SK-MEL-5 (cell line): ENCODE measurements at regions not wholly inside any gene's neighbourhood (a gene's known extent, or its start where the extent isn't known, plus 50 kb on each side); places are given as distances from the start of the nearest gene placed in this dataset.

Experiments used
- DNase-seq: peaks from one replicate; pipeline ENCODE4 v3.0.0-alpha.2; 2016; ENCODE audit warnings: low read depth, low spot score
- in situ Hi-C: cut with HindIII; loops from 2 replicates; pipeline ENCODE4 v1.10.0; 2016; ENCODE audit warnings: low sequenced_read_pairs, high pct_unique_total_duplicates, low pct_unique_long_range_greater_than_20kb

- DNase-seq = no peak
- in situ Hi-C loops = no loop called here
These were observed 352.4 kb downstream of the IRX2 start for GRCh38 chr5:2399096-2399495.

GRCh38 chr5:2393556-2393955 is 357.9 kb downstream of the IRX2 start:
- in situ Hi-C loops = no loop called here
- no peak for DNase-seq

GRCh38 chr5:2391566-2391965 is 359.9 kb downstream of the IRX2 start:
- no peak for DNase-seq
- in situ Hi-C loops = no loop called here

GRCh38 chr5:2391021-2391420 is 360.5 kb downstream of the IRX2 start:
- DNase-seq = no peak
- in situ Hi-C loops = no loop called here

GRCh38 chr5:2388571-2388970 is 362.9 kb downstream of the IRX2 start:
- in situ Hi-C loops = no loop called here
- DNase-seq = no peak

- no peak for DNase-seq
- in situ Hi-C loops = no loop called here
These were observed 363.7 kb downstream of the IRX2 start for GRCh38 chr5:2387634-2388325.

- in situ Hi-C loops = no loop called here
- DNase-seq = no peak
These were observed 364.2 kb downstream of the IRX2 start for GRCh38 chr5:2387250-2387633.

- no peak for DNase-seq
- in situ Hi-C loops = no loop called here
These were observed 365.7 kb downstream of the IRX2 start for GRCh38 chr5:2385818-2386217.

GRCh38 chr5:2383698-2384065 is 367.8 kb downstream of the IRX2 start:
- no peak for DNase-seq
- in situ Hi-C loops = no loop called here

GRCh38 chr5:2382776-2383697 is 368.4 kb downstream of the IRX2 start:
- in situ Hi-C loops = no loop called here
- no peak for DNase-seq

- no peak for DNase-seq
- in situ Hi-C loops = no loop called here
These were observed 369.6 kb downstream of the IRX2 start for GRCh38 chr5:2381861-2382260.

GRCh38 chr5:2381070-2381469 is 370.4 kb downstream of the IRX2 start:
- DNase-seq = no peak
- in situ Hi-C loops = no loop called here

- no peak for DNase-seq
- in situ Hi-C loops = no loop called here
These were observed 372.5 kb downstream of the IRX2 start for GRCh38 chr5:2378976-2379375.

GRCh38 chr5:2378108-2378507 is 373.4 kb downstream of the IRX2 start:
- no peak for DNase-seq
- in situ Hi-C loops = no loop called here

GRCh38 chr5:2376486-2376885 is 375.0 kb downstream of the IRX2 start:
- in situ Hi-C loops = no loop called here
- no peak for DNase-seq

- DNase-seq = no peak
- in situ Hi-C loops = no loop called here
These were observed 375.7 kb downstream of the IRX2 start for GRCh38 chr5:2375757-2376250.

GRCh38 chr5:2375291-2375690 is 376.2 kb downstream of the IRX2 start:
- in situ Hi-C loops = no loop called here
- no peak for DNase-seq

- no peak for DNase-seq
- in situ Hi-C loops = no loop called here
These were observed 376.8 kb downstream of the IRX2 start for GRCh38 chr5:2374703-2375102.

GRCh38 chr5:2373631-2374030 is 377.8 kb downstream of the IRX2 start:
- in situ Hi-C loops = no loop called here
- no peak for DNase-seq
